ENCODE measurements at regions not wholly inside any gene's neighbourhood (a gene's known extent, or its start where the extent isn't known, plus 50 kb on each side); places are given as distances from the start of the nearest gene placed in this dataset.

DNA sequence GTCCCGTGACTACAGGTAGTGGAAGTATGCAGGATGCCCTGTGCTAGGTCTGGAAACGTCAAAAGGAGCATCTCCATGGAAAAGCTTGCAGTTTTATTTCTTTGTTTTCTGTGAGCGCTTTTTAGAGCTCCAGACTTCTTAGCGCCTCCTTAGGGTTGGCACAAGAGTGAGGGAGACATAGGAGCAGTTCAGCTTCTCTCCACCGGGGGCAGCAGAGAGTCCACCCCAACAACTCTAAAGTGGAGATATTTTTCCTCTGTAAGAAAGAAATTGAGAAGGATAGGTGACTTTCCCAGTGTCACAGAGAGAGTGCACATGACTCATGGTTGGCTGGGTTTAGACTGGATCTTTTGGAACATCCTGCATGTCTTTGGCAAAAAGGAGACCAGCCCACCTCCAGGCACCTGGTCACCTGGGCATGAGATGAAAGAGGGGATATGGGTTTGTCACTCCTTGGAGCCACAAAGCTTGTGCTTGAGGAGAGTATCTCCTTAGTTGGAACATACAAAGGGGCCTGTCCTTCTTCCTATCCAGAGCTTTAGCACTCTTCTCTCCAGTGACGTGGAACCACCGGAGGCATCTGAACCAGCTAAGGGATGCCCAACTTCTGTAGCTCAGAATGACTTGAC is 637.7 kb downstream of the SEMA5A start:
- TF ChIP-seq, protein P1, sequence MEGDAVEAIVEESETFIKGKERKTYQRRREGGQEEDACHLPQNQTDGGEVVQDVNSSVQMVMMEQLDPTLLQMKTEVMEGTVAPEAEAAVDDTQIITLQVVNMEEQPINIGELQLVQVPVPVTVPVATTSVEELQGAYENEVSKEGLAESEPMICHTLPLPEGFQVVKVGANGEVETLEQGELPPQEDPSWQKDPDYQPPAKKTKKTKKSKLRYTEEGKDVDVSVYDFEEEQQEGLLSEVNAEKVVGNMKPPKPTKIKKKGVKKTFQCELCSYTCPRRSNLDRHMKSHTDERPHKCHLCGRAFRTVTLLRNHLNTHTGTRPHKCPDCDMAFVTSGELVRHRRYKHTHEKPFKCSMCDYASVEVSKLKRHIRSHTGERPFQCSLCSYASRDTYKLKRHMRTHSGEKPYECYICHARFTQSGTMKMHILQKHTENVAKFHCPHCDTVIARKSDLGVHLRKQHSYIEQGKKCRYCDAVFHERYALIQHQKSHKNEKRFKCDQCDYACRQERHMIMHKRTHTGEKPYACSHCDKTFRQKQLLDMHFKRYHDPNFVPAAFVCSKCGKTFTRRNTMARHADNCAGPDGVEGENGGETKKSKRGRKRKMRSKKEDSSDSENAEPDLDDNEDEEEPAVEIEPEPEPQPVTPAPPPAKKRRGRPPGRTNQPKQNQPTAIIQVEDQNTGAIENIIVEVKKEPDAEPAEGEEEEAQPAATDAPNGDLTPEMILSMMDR (IDR thresholded peaks at IDR 0.05), result peak; percentile 42 to 87 (median 51)
- no peak for TF ChIP-seq POLR2A (IDR thresholded peaks at IDR 0.05)

Measured in transverse colon (tissue), 3 donors.